KOPT-K1 (cell line): ENCODE measurements at regions not wholly inside any gene's neighbourhood (a gene's known extent, or its start where the extent isn't known, plus 50 kb on each side); places are given as distances from the start of the nearest gene placed in this dataset.
"Not testable (repeated sequence)": the region's sequence is repeated elsewhere in the genome, so short reads cannot be mapped to it uniquely, and the experiment has no call there.

Experiments
- H3K27ac ChIP-seq: fragments of 200-600 bp; sonication (generic); 2 replicates; pipeline ENCODE4 v1.5.1; 2016; ENCODE audit warnings: antibody characterized with exemption, mild to moderate bottlenecking, low read depth, low read length; ENCODE audit not compliant: poor library complexity, severe bottlenecking
- H3K36me3 ChIP-seq: fragments of 200-600 bp; sonication (generic); 2 replicates; pipeline ENCODE4 v1.5.1; 2017; ENCODE audit warnings: antibody characterized with exemption, mild to moderate bottlenecking, low read length, moderate library complexity; ENCODE audit not compliant: insufficient read depth
- H3K9me3 ChIP-seq: fragments of 200-600 bp; sonication (generic); 2 replicates; pipeline ENCODE4 v1.5.1; 2017; ENCODE audit warnings: antibody characterized with exemption, low read length, mild to moderate bottlenecking; ENCODE audit not compliant: insufficient read depth, poor library complexity, severe bottlenecking

- Histone ChIP-seq H3K36me3 (no peaks in the 10 kb centered on the region), H3K9me3 (no peaks in the 10 kb centered on the region), H3K27ac (no peak overlapping the region)
These were observed 107.5 kb downstream of the GLUD2 start for GRCh38 chrX:121154858-121155404.

- no peaks in the 10 kb centered on the region for H3K36me3 ChIP-seq
These were observed 113.6 kb downstream of the GLUD2 start for GRCh38 chrX:121160987-121161386.

GRCh38 chrX:121161501-121161933 lies 114.1 kb downstream of the GLUD2 start:
- no peaks in the 10 kb centered on the region for H3K36me3 ChIP-seq
- H3K9me3 ChIP-seq, result no peaks in the 10 kb centered on the region
- H3K27ac ChIP-seq, result no peak overlapping the region

More at GRCh38 chrX:121160987-121161386, 113.6 kb downstream of the GLUD2 start:
- Histone ChIP-seq H3K9me3 (no peaks in the 10 kb centered on the region), H3K27ac (no peak overlapping the region)

GRCh38 chrX:121163443-121163842 lies 116.0 kb downstream of the GLUD2 start:
- Histone ChIP-seq H3K27ac (no peak overlapping the region), H3K9me3 (no peaks in the 10 kb centered on the region), H3K36me3 (no peaks in the 10 kb centered on the region)

GRCh38 chrX:121165930-121166359 lies 118.5 kb downstream of the GLUD2 start:
- Histone ChIP-seq H3K36me3 (no peaks in the 10 kb centered on the region), H3K9me3 (no peaks in the 10 kb centered on the region), H3K27ac (no peak overlapping the region)

- no peak overlapping the region for H3K27ac ChIP-seq
- H3K36me3 ChIP-seq, result no peaks in the 10 kb centered on the region
These were observed 122.0 kb downstream of the GLUD2 start for GRCh38 chrX:121169099-121170035.

GRCh38 chrX:121172703-121173102 lies 125.3 kb downstream of the GLUD2 start:
- no peak overlapping the region for H3K27ac ChIP-seq
- H3K9me3 ChIP-seq, result no peaks in the 10 kb centered on the region
- H3K36me3 ChIP-seq, result no peaks in the 10 kb centered on the region

More at GRCh38 chrX:121169099-121170035, 122.0 kb downstream of the GLUD2 start:
- no peaks in the 10 kb centered on the region for H3K9me3 ChIP-seq

GRCh38 chrX:121179972-121180371 lies 132.6 kb downstream of the GLUD2 start:
- no peak overlapping the region for H3K27ac ChIP-seq
- no peaks in the 10 kb centered on the region for H3K9me3 ChIP-seq
- no peaks in the 10 kb centered on the region for H3K36me3 ChIP-seq

GRCh38 chrX:121191779-121192178 lies 144.4 kb downstream of the GLUD2 start:
- H3K9me3 ChIP-seq, result no peaks in the 10 kb centered on the region
- no peak overlapping the region for H3K27ac ChIP-seq
- no peaks in the 10 kb centered on the region for H3K36me3 ChIP-seq

GRCh38 chrX:121195719-121196118 lies 148.3 kb downstream of the GLUD2 start:
- Histone ChIP-seq H3K9me3 (no peaks in the 10 kb centered on the region), H3K36me3 (no peaks in the 10 kb centered on the region), H3K27ac (no peak overlapping the region)

GRCh38 chrX:121196872-121197444 lies 149.5 kb downstream of the GLUD2 start:
- not testable (repeated sequence) for H3K9me3 ChIP-seq, H3K36me3 ChIP-seq, H3K27ac ChIP-seq

- Histone ChIP-seq H3K36me3 (no peaks in the 10 kb centered on the region), H3K27ac (no peak overlapping the region)
These were observed 161.2 kb downstream of the GLUD2 start for GRCh38 chrX:121208563-121208962.

GRCh38 chrX:121216641-121217374 lies 169.4 kb downstream of the GLUD2 start:
- Histone ChIP-seq H3K36me3 (no peaks in the 10 kb centered on the region), H3K27ac (no peak overlapping the region), H3K9me3 (no peaks in the 10 kb centered on the region)

More at GRCh38 chrX:121208563-121208962, 161.2 kb downstream of the GLUD2 start:
- H3K9me3 ChIP-seq, result no peaks in the 10 kb centered on the region

- Histone ChIP-seq H3K9me3 (no peaks in the 10 kb centered on the region), H3K27ac (no peak overlapping the region)
These were observed 174.0 kb downstream of the GLUD2 start for GRCh38 chrX:121221322-121221977.

More at GRCh38 chrX:121221322-121221977, 174.0 kb downstream of the GLUD2 start:
- no peaks in the 10 kb centered on the region for H3K36me3 ChIP-seq
